K562 (cell line): ENCODE measurements at regions not wholly inside any gene's neighbourhood (a gene's known extent, or its start where the extent isn't known, plus 50 kb on each side); places are given as distances from the start of the nearest gene placed in this dataset.

Source experiments
- AFF4 ChIP-seq: sonication (generic); formaldehyde crosslinking; IDR thresholded peaks from 2 replicates; pipeline ENCODE4 v1.8.0; 2023; ENCODE audit warnings: mild to moderate bottlenecking, missing genetic modification reagents
- E2F8 ChIP-seq: fragments of 450-650 bp; IDR thresholded peaks from 2 replicates; pipeline ENCODE4 v1.7.1; 2018; ENCODE audit warnings: mild to moderate bottlenecking, low read depth; ENCODE audit not compliant: partially characterized antibody
- ETS2 ChIP-seq: IDR thresholded peaks from 2 replicates; pipeline ENCODE4 v1.6.1; 2016; ENCODE audit warnings: borderline replicate concordance, missing genetic modification characterization, mild to moderate bottlenecking, moderate library complexity, missing compliant biosample characterization; ENCODE audit not compliant: poor library complexity, severe bottlenecking
- ILF3 ChIP-seq: fragments of 450-650 bp; IDR thresholded peaks from 2 replicates; pipeline ENCODE4 v1.6.1; 2018; ENCODE audit warnings: antibody characterized with exemption, mild to moderate bottlenecking, moderate library complexity, borderline replicate concordance
- PHF8 ChIP-seq: fragments of 200-600 bp; sonication (generic); IDR thresholded peaks from 2 replicates; pipeline ENCODE4 v1.6.1; 2012; ENCODE audit warnings: mixed run types, mild to moderate bottlenecking, inconsistent platforms, low read length, moderate library complexity, borderline replicate concordance
- RHOXF2B ChIP-seq: fragments of 250-450 bp; sonication (Bioruptor Pico); conservative IDR thresholded peaks from 2 replicates; pipeline ENCODE4 v1.5.1; 2021

DNA sequence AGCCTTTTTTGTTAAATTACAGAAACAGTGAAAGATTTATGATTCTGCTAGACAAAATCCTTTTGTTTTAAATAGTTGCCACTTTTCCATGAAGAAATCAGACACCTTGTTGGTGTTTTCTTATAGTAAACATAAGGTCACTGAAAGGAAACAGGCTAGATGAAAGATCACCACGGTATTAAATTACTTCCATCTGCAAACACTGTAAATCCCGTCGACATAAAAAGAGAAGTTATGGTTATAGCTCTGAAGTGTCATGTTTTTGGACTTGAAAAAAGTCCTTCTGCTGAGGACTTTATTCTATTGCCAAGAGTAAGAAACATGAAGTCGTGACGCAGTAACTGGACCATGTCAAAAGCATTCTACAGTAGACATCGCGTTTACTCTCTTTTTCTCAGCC is 567.6 kb upstream of the SLIT2 start (continued):
- TF ChIP-seq E2F8, result no peak
- no peak for TF ChIP-seq ILF3
- TF ChIP-seq RHOXF2B (CRISPR knock-in tag), result no peak
- no peak for TF ChIP-seq AFF4
- TF ChIP-seq ETS2 (tag), result no peak
- TF ChIP-seq PHF8, result no peak
